Retina (tissue), 1 donor: ENCODE measurements at regions not wholly inside any gene's neighbourhood (a gene's known extent, or its start where the extent isn't known, plus 50 kb on each side); places are given as distances from the start of the nearest gene placed in this dataset.
A peak's percentile ranks its signal among the peaks of the same experiment; 100 is the strongest.

Experiments used
- DNase-seq: peaks from one replicate; pipeline ENCODE4 v3.0.0-alpha.2; 2016

DNA sequence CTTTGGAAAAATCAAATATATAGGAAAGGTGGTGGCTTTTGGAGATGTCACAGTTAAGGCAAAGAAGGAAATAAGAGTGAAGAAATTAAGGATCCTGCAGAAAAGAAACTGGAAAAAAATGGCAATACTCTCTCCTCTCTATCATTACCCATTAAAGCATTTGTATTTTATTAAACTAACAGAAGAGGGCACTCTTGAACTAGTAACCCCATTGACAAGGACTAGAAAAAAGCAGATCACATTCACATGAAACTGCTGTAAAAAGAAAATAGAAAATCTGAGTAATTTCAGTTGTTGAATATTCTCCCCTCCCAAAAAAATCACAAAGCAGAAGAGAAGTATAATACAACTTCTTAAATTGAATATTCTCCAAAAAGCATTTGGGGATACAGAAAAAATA lies 104.1 kb upstream of the SLC35B3 start:
- DNase-seq = no peak

GRCh38 chr6:8536122-8536521 lies 100.8 kb upstream of the SLC35B3 start:
- no peak for DNase-seq

DNA sequence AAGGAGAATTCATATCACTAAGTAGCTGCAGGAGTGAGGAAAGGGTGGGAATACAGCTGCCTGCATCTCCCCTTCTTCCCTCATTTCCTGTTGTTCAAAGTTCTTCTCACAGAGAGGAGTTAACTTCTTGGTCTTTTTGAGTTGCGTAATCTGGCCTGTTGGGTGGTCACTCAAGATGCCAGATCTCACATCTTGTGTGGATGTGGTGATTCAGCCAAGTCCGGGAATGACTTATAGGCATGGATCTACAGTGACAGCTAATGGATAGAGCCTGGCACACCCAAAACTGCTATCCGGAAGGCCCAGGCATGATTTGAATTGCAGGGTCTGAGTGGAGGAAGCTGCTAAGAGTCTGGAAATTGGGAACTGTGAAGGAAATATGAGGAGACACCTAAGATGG lies 100.2 kb upstream of the SLC35B3 start:
- DNase-seq = no peak

GRCh38 chr6:8530785-8531435 lies 95.6 kb upstream of the SLC35B3 start:
- no peak for DNase-seq

DNA sequence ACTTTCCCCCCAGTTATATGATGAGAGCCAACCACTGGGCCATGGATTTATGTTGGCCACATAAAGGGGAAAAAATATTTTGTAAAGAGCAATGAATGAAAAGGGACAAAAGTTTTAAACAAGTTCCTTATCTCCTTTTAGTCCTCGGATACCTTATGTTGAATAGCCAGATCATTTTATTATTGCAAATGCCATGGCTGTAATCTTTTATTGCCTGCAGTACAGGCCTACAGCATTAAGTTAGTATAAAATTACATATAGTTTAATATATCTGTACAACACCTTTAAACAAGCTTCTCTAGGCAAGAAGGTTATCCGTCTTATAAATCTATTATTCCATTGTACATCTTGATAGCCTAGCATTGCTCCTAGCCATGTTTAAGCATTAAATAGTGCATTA lies 93.9 kb upstream of the SLC35B3 start:
- DNase-seq = no peak

GRCh38 chr6:8527818-8528217 lies 92.5 kb upstream of the SLC35B3 start:
- no peak for DNase-seq

DNA sequence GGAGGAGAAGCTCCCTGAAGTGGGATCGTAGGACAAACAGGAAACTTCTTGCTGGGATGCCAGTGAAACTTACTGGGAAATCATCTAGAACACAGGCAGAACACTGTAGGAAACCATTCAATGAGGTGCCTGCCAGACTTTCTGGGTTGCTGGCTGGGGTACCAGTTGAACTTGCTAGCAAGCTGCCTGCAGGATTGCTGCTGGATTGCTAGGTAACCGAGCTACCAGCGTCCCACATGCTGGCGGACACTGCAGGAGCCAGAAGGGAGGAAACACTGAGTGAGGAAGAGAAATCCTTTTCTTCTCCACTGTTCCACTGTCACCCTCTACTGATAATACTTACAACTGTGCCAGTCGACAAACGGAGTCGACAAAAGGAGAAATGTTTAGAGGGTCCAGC lies 91.3 kb upstream of the SLC35B3 start:
- no peak for DNase-seq

DNA sequence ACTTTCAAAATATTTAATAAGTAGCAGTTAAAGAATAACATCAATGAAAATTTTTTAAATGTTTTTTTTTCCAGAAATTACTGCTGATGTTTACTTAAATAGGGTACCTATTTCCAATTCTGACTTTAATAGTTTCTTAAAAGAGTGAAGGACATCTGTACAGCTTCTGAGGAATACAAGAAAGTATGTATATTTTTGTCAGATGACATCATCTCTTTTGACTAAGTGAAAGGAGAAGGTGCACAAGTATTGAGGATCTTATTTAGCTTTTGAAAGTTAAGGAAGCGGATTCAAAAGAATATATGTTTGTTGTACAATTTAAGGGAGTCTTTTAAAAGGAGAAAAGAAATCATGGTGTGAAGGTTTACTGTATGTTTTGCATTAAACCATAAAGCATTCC lies 90.0 kb upstream of the SLC35B3 start:
- DNase-seq = no peak

DNA sequence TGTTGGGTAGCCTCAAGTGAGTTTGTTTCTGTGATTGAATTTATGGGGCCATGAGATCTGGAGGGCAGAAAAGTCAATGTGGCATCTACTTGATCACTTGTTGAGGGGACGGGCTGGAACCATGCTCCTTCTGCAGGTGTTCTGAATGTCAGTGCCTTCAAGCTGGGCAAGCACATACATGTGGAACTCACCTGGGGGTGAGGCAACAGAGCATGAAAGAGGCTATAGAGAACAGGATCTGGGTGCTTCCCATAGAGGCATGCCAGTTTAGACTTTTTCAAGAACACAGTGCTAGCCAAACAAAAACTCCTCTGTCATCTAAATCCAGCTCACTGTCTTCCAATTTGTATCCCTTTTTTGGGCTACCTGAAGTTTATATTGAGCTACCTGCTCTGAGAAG lies 77.8 kb upstream of the SLC35B3 start:
- DNase-seq = no peak

DNA sequence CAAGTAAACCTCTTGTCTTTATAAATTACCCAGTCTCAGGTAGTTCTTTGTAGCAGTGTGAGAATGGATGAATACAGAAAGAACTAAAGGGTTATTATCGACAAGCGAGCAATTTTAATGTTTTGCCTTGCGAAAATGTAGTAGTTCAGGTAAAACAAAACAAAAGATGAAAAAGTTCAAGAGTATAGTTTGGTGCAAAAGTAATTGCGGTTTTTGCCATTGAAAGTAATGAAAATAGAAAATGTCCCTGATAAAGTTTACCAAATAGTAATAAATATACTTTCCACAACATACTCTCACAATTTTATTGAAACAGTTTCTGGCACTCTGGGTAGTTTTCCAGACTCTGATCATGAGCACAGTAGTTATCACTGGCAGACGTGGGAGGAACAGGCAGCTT lies 71.9 kb upstream of the SLC35B3 start:
- no peak for DNase-seq

DNA sequence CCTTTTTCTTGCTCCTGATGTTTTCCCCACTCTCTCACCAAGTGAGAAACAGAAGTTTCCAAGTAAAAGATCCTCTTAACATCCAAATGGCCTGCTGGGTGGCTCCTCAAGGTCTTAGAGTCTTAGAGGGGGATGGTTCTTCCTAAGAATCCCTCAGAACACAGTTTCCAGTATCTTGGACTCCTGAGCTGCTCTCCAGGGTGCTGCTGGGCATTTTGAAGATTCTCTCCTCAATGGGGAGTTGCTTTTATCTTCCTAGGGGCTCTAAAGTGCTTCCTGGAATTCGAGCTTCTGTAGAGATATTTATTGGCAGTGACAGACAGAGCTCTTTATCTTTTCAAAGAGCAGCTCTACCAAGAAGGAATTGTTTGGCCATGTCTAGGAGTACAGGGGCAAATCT lies 70.8 kb upstream of the SLC35B3 start:
- DNase-seq = no peak

DNA sequence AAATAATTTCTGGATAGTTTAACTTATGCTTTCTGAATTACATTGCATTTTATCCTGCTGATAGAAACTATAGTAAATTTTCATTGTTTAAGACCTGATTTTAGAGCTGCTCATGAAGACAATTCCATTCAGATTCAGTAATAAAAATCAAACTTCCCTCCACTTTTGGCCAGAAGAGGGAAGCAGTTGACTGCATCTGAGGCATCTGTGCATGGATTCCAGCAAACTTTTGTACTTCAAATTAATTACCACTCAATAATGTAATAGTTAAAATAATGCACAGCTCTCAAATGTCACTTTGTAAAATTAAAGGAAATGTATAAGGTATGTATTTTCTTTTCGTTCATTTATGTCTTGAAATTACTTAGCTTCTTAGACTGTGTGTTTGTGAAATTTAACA lies 64.2 kb upstream of the SLC35B3 start:
- DNase-seq = peak; percentile 26

GRCh38 chr6:8494730-8495129 lies 59.4 kb upstream of the SLC35B3 start:
- no peak for DNase-seq

- DNase-seq = no peak
Measured at GRCh38 chr6:8492536-8493133, 57.3 kb upstream of the SLC35B3 start.
